HepG2 (cell line): ENCODE measurements at regions not wholly inside any gene's neighbourhood (a gene's known extent, or its start where the extent isn't known, plus 50 kb on each side); places are given as distances from the start of the nearest gene placed in this dataset.

Experiments used
- ATAC-seq: fragments of 200-7000 bp; cut with Tn5 transposase; 3 replicates; pipeline ENCODE4 v1.9.1; 2020; ENCODE audit warnings: mild to moderate bottlenecking, moderate library complexity
- BruUV-seq: library from RNA; stranded (reverse); fragments of 400-500 nt; replicated peaks from 2 replicates; lab custom pipeline; 2021; lab: Mats Ljungman, UMichigan
- CTCF ChIA-PET: fragments of 300-600 bp; formaldehyde crosslinking; extraction: SDS; loops from one replicate; lab custom pipeline; 2021; ENCODE audit warnings: low total read pairs, inconsistent platforms, low intra/inter-chr PET ratio; lab: Yijun Ruan, JAX
- POLR2A ChIA-PET: fragments of 350-600 bp; sonication (Branson Sonifier 250); formaldehyde crosslinking; loops from one replicate; lab custom pipeline; 2020; ENCODE audit warnings: antibody characterized with exemption, inconsistent platforms; lab: Yijun Ruan, JAX
- DNase-seq: peaks from one replicate; pipeline ENCODE4 v3.0.0-alpha.2; 2015; ENCODE audit warnings: low spot score
- FAIRE-seq: peaks from 3 replicates; lab custom pipeline; 2011; peaks lifted over from hg19 to GRCh38; lab: Jason Lieb, UNC
- H2AFZ ChIP-seq: one replicate; pipeline ENCODE4 v1.6.1; 2011; ENCODE audit warnings: low read length, inconsistent platforms
- H3K27ac ChIP-seq: fragments of 300-600 bp; 3 replicates; pipeline ENCODE4 v1.8.0; 2011; ENCODE audit warnings: mixed run types, mild to moderate bottlenecking, mixed read lengths, low read length, inconsistent platforms; ENCODE audit not compliant: insufficient read depth; ENCODE audit errors: extremely low read length
- H3K27me3 ChIP-seq, 2 experiments: fragments of 200-600 bp in 1 of 2; 2 replicates in 1 of 2; 3 replicates in 1 of 2; pipeline versions ENCODE4 v1.6.0 to v1.8.0; 2011; ENCODE audit warnings: low read length in 2 of 2, mild to moderate bottlenecking in 2 of 2, moderate library complexity in 2 of 2, inconsistent platforms in 1 of 2; ENCODE audit not compliant: insufficient read depth in 2 of 2, control insufficient read depth in 1 of 2
- H3K36me3 ChIP-seq, 2 experiments: fragments of 200-600 bp in 1 of 2; replicated peaks in 1 of 2; 2 replicates in 1 of 2; 3 replicates in 1 of 2; pipeline versions ENCODE4 v1.5.1 to v1.8.0; 2011; ENCODE audit warnings: low read length in 2 of 2, inconsistent platforms in 1 of 2; ENCODE audit not compliant: insufficient read depth in 2 of 2, control insufficient read depth in 1 of 2
- H3K4me1 ChIP-seq: 2 replicates; pipeline ENCODE4 v1.5.1; 2012; ENCODE audit warnings: low read length, inconsistent platforms; ENCODE audit not compliant: insufficient read depth
- H3K4me2 ChIP-seq: 2 replicates; pipeline ENCODE4 v1.6.0; 2011; ENCODE audit warnings: low read depth, low read length, inconsistent platforms
- H3K4me3 ChIP-seq, 3 experiments: fragments of 200-600 bp in 1 of 3; sonication (generic), shearing (Covaris generic) in 1 of 3; replicated peaks in 1 of 3; 2 replicates each; pipeline ENCODE4 v1.5.1; 2011 to 2016; ENCODE audit warnings: low read length in 3 of 3, inconsistent platforms in 2 of 3, low read depth in 2 of 3, mild to moderate bottlenecking in 2 of 3, control low read depth in 1 of 3, mixed read lengths in 1 of 3; ENCODE audit not compliant: insufficient read depth in 1 of 3
- H3K79me2 ChIP-seq: one replicate; pipeline ENCODE4 v1.6.1; 2011; ENCODE audit warnings: low read length, inconsistent platforms; ENCODE audit not compliant: insufficient read depth
- H3K9ac ChIP-seq: 2 replicates; pipeline ENCODE4 v1.6.0; 2011; ENCODE audit warnings: mild to moderate bottlenecking, low read depth, low read length, inconsistent platforms; ENCODE audit not compliant: insufficient read depth
- H3K9me3 ChIP-seq: 2 replicates; pipeline ENCODE4 v1.5.1; 2012; ENCODE audit warnings: mild to moderate bottlenecking, low read length
- H4K20me1 ChIP-seq: 2 replicates; pipeline ENCODE4 v1.6.0; 2011; ENCODE audit warnings: inconsistent platforms, mild to moderate bottlenecking, low read length, moderate library complexity; ENCODE audit not compliant: insufficient read depth
- ATF6 ChIP-seq: sonication (generic); formaldehyde crosslinking; conservative IDR thresholded peaks from 2 replicates; pipeline ENCODE4 v1.4.0; 2020; ENCODE audit warnings: missing genetic modification reagents
- BRD4 ChIP-seq: sonication (generic); formaldehyde crosslinking; IDR thresholded peaks from 2 replicates; pipeline ENCODE4 v1.4.0; 2020; ENCODE audit warnings: missing genetic modification reagents
- CBX1 ChIP-seq: IDR thresholded peaks from one replicate; pipeline ENCODE4 v1.6.1; 2016; ENCODE audit warnings: antibody characterized with exemption, low read depth
- HCFC1 ChIP-seq: fragments of 150-350 bp; IDR thresholded peaks from 2 replicates; pipeline ENCODE4 v1.6.1; 2014; ENCODE audit warnings: low read depth, low read length
- HOXA5 ChIP-seq: sonication (generic); formaldehyde crosslinking; IDR thresholded peaks from 2 replicates; pipeline ENCODE4 v1.4.0; 2020; ENCODE audit warnings: missing genetic modification reagents
- JDP2 ChIP-seq: sonication (generic); formaldehyde crosslinking; IDR thresholded peaks from 2 replicates; pipeline ENCODE4 v1.8.1; 2022; ENCODE audit warnings: missing genetic modification reagents, borderline replicate concordance
- KLF11 ChIP-seq: IDR thresholded peaks from 2 replicates; pipeline ENCODE4 v1.6.1; 2016; ENCODE audit warnings: missing compliant biosample characterization
- MXD1 ChIP-seq: sonication (generic); formaldehyde crosslinking; IDR thresholded peaks from 2 replicates; pipeline ENCODE4 v1.4.0; 2020; ENCODE audit warnings: mild to moderate bottlenecking, missing genetic modification reagents
- PAX8 ChIP-seq: sonication (generic); formaldehyde crosslinking; IDR thresholded peaks from 2 replicates; pipeline ENCODE4 v1.8.0; 2022; ENCODE audit warnings: mild to moderate bottlenecking, missing genetic modification reagents, borderline replicate concordance
- RXRA ChIP-seq: sonication (generic); formaldehyde crosslinking; IDR thresholded peaks from 2 replicates; pipeline ENCODE4 v1.5.1; 2020; ENCODE audit warnings: missing genetic modification reagents
- SRF ChIP-seq: IDR thresholded peaks from 2 replicates; pipeline ENCODE4 v1.6.1; 2011; ENCODE audit warnings: mild to moderate bottlenecking, low read depth, low read length, moderate library complexity
- SUZ12 ChIP-seq: fragments of 150-350 bp; IDR thresholded peaks from 2 replicates; pipeline ENCODE4 v1.6.1; 2014; ENCODE audit warnings: low read depth, low read length
- TBL1XR1 ChIP-seq: fragments of 150-350 bp; IDR thresholded peaks from 2 replicates; pipeline ENCODE4 v1.6.1; 2014; ENCODE audit warnings: borderline replicate concordance, low read length; ENCODE audit not compliant: partially characterized antibody
- ZNF646 ChIP-seq: sonication (generic); formaldehyde crosslinking; IDR thresholded peaks from 2 replicates; pipeline ENCODE4 v1.9.0; 2021; ENCODE audit warnings: mild to moderate bottlenecking, missing genetic modification reagents
- ZSCAN9 ChIP-seq: IDR thresholded peaks from 2 replicates; pipeline ENCODE4 v1.6.1; 2016; ENCODE audit warnings: borderline replicate concordance
- WGBS: methylation state at CpG from one replicate; pipeline ENCODE4 v1.1.6; 2017; ENCODE audit warnings: low lambda C conversion rate; 5-methylcytosine and 5-hydroxymethylcytosine counted together
- in situ Hi-C: cut with HindIII; loops from 2 replicates; pipeline ENCODE4 v1.10.0; 2017; ENCODE audit warnings: low pct_unique_long_range_greater_than_20kb; ENCODE audit not compliant: extremely low pct_ligation_motif_present
- intact Hi-C: fragments of 100-400 bp; cut with micrococcal nuclease; formaldehyde crosslinking; loops from one replicate; pipeline ENCODE4 v1.10.0; 2022; ENCODE audit not compliant: unreplicated experiment
- TF ChIP-seq, protein P1 (sequence below): sonication (generic); formaldehyde crosslinking; IDR thresholded peaks from 2 replicates; pipeline ENCODE4 v1.4.0; 2020; ENCODE audit warnings: mild to moderate bottlenecking, missing genetic modification reagents

DNA sequence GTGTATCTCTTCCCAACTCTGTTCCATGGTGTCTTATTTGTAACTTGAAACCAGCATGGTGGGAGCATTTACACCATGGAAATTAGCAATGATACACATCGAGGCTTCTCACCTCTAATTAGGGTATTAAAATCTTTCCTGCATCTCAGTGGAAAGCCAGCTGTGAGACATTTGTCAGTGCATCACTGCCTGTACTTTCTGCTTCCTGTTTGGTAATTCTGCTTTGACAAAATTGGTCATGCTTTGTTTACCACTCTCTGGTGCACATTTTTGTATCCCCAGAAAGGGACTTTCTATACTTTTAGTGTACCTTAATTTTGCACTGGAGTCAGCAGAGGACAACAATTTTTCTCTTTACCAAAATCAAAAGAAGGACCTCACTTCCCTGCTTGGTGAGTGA lies 402.1 kb downstream of the PDCD6IP start:
- BruUV-seq = no TSS peak
- FAIRE-seq = no peak
- in situ Hi-C loops = no loop called here
- TF ChIP-seq PAX8 (CRISPR knock-in tag) (no peak), ZNF646 (no peak), HOXA5 (CRISPR knock-in tag) (no peak), BRD4 (CRISPR knock-in tag) (no peak), MXD1 (no peak), RXRA (CRISPR knock-in tag) (no peak), KLF11 (CRISPR knock-in tag) (no peak), HCFC1 (no peak), JDP2 (no peak), TBL1XR1 (no peak), ZSCAN9 (no peak), SUZ12 (no peak), SRF (no peak), ATF6 (CRISPR knock-in tag) (no peak), CBX1 (no peak)
- TF ChIP-seq, protein P1, sequence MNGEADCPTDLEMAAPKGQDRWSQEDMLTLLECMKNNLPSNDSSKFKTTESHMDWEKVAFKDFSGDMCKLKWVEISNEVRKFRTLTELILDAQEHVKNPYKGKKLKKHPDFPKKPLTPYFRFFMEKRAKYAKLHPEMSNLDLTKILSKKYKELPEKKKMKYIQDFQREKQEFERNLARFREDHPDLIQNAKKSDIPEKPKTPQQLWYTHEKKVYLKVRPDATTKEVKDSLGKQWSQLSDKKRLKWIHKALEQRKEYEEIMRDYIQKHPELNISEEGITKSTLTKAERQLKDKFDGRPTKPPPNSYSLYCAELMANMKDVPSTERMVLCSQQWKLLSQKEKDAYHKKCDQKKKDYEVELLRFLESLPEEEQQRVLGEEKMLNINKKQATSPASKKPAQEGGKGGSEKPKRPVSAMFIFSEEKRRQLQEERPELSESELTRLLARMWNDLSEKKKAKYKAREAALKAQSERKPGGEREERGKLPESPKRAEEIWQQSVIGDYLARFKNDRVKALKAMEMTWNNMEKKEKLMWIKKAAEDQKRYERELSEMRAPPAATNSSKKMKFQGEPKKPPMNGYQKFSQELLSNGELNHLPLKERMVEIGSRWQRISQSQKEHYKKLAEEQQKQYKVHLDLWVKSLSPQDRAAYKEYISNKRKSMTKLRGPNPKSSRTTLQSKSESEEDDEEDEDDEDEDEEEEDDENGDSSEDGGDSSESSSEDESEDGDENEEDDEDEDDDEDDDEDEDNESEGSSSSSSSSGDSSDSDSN = no peak

More for the DNA sequence above, 402.1 kb downstream of the PDCD6IP start:
- no peak overlapping the region for H3K9ac ChIP-seq
- H3K27ac ChIP-seq = no peak overlapping the region
- H3K36me3 ChIP-seq = no peaks in the 10 kb centered on the region
- H3K79me2 ChIP-seq = no peaks in the 10 kb centered on the region
- POLR2A ChIA-PET = no interaction called here
- H3K9me3 ChIP-seq = no peaks in the 10 kb centered on the region
- H3K4me2 ChIP-seq = no peak overlapping the region
- ATAC-seq = no peak
- no peak overlapping the region for H3K4me3 ChIP-seq
- no peak for DNase-seq
- WGBS = 0% methylated on average over 1 of the region's 1 CpG
- no peaks in the 10 kb centered on the region for H3K27me3 ChIP-seq
- no peaks in the 10 kb centered on the region for H4K20me1 ChIP-seq
- no peaks in the 10 kb centered on the region for H3K4me1 ChIP-seq
- H2AFZ ChIP-seq = no peak overlapping the region
- intact Hi-C loops = no loop called here
- CTCF ChIA-PET = no interaction called here
